GM19328 (cell line): ENCODE measurements at regions not wholly inside any gene's neighbourhood (a gene's known extent, or its start where the extent isn't known, plus 50 kb on each side); places are given as distances from the start of the nearest gene placed in this dataset.
"Not testable (repeated sequence)": the region's sequence is repeated elsewhere in the genome, so short reads cannot be mapped to it uniquely, and the experiment has no call there.

ENCODE experiments used
- ATAC-seq: cut with Tn5 transposase; IDR thresholded peaks from one replicate; pipeline ENCODE4 v1.9.1; 2021; ENCODE audit warnings: mild to moderate bottlenecking, moderate library complexity; ENCODE audit not compliant: unreplicated experiment

GRCh38 chr3:69491975-69492374 lies 106.1 kb upstream of the FRMD4B start:
- no peak for ATAC-seq

- no peak for ATAC-seq
Observed at GRCh38 chr3:69490971-69491370, 105.1 kb upstream of the FRMD4B start.

- no peak for ATAC-seq
Observed at GRCh38 chr3:69490235-69490634, 104.3 kb upstream of the FRMD4B start.

- ATAC-seq, result no peak
Observed at GRCh38 chr3:69488026-69488425, 102.1 kb upstream of the FRMD4B start.

- no peak for ATAC-seq
Observed at GRCh38 chr3:69485489-69485888, 99.6 kb upstream of the FRMD4B start.

- ATAC-seq, result no peak
Observed at GRCh38 chr3:69484507-69485393, 98.9 kb upstream of the FRMD4B start.

- ATAC-seq, result no peak
Observed at GRCh38 chr3:69483449-69483848, 97.6 kb upstream of the FRMD4B start.

- not testable (repeated sequence) for ATAC-seq
Observed at GRCh38 chr3:69480986-69481385, 95.1 kb upstream of the FRMD4B start.

- no peak for ATAC-seq
Observed at GRCh38 chr3:69474186-69474585, 88.3 kb upstream of the FRMD4B start.

- no peak for ATAC-seq
Observed at GRCh38 chr3:69472093-69472492, 86.2 kb upstream of the FRMD4B start.

- no peak for ATAC-seq
Observed at GRCh38 chr3:69463531-69463930, 77.6 kb upstream of the FRMD4B start.

- ATAC-seq, result no peak
Observed at GRCh38 chr3:69462826-69463100, 76.9 kb upstream of the FRMD4B start.

- no peak for ATAC-seq
Observed at GRCh38 chr3:69462022-69462825, 76.3 kb upstream of the FRMD4B start.

- no peak for ATAC-seq
Observed at GRCh38 chr3:69460034-69460433, 74.1 kb upstream of the FRMD4B start.

- no peak for ATAC-seq
Observed at GRCh38 chr3:69458803-69459365, 73.0 kb upstream of the FRMD4B start.

GRCh38 chr3:69456631-69457030 lies 70.7 kb upstream of the FRMD4B start:
- ATAC-seq, result no peak

GRCh38 chr3:69454204-69454787 lies 68.4 kb upstream of the FRMD4B start:
- no peak for ATAC-seq

GRCh38 chr3:69452295-69452694 lies 66.4 kb upstream of the FRMD4B start:
- ATAC-seq, result no peak

GRCh38 chr3:69451594-69451993 lies 65.7 kb upstream of the FRMD4B start:
- ATAC-seq, result no peak

GRCh38 chr3:69448877-69449276 lies 63.0 kb upstream of the FRMD4B start:
- no peak for ATAC-seq

- no peak for ATAC-seq
Observed at GRCh38 chr3:69446402-69447072, 60.6 kb upstream of the FRMD4B start.
